ENCODE measurements at regions not wholly inside any gene's neighbourhood (a gene's known extent, or its start where the extent isn't known, plus 50 kb on each side); places are given as distances from the start of the nearest gene placed in this dataset.

DNA sequence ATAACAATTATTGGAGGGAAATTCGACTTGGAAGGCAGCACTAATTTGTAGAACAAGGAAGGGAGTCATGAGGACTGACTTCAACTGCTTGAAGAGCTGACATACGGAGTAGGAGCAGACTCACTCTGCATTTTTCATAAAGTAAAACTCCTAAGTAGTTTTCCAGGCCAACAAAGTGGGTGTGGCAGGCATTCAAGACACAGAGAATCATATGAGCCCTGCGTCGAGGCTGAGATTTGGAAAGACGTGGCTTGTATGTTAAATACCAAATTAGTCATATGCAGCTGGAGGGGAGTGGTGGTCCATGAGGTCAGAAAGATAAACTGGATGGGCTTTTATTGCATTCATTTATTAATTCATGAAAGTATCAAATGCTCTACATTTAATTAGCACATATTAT lies 255.7 kb upstream of the JUN start:
- Histone ChIP-seq H3K14ac (ENCODE audit: low read length) (no peak overlapping the region), H3K79me2 (ENCODE audit: control insufficient read depth, insufficient read depth, low read length, poor library complexity) (no peaks in the 10 kb centered on the region), H3K4ac (ENCODE audit: low read depth, low read length) (no peak overlapping the region), H3K23ac (ENCODE audit: low read length) (no peak overlapping the region), H3K27me3 (ENCODE audit: insufficient read depth, low read length) (no peaks in the 10 kb centered on the region), H3K79me1 (ENCODE audit: low read length) (peaks cover 2% of the 10 kb centered on the region), H2BK120ac (ENCODE audit: insufficient read depth, low read length, poor library complexity) (no peak overlapping the region), H4K8ac (ENCODE audit: low read depth, low read length) (no peak overlapping the region), H3K9me3 (ENCODE audit: insufficient read depth, low read depth, low read length) (no peaks in the 10 kb centered on the region), H2AK5ac (ENCODE audit: low read length) (no peak overlapping the region), H3K36me3 (ENCODE audit: control insufficient read depth in 1 of 2, insufficient read depth in 2 of 2, low read length in 2 of 2) (no peaks in the 10 kb centered on the region), H2BK5ac (ENCODE audit: low read depth, low read length, poor library complexity) (no peak overlapping the region), H3K18ac (ENCODE audit: low read length) (no peak overlapping the region), H4K12ac (ENCODE audit: low read depth, low read length) (no peak overlapping the region), H4K91ac (ENCODE audit: low read depth, low read length) (no peak overlapping the region), H3K4me3 (ENCODE audit: low read depth, low read length) (no peak overlapping the region), H3K9ac (ENCODE audit: low read length) (no peak overlapping the region), H2BK12ac (ENCODE audit: low read length) (no peak overlapping the region), H3K27ac (ENCODE audit: low read depth, low read length) (no peak overlapping the region), H3K4me2 (ENCODE audit: low read length) (no peak overlapping the region), H3K4me1 (ENCODE audit: control insufficient read depth in 1 of 2, insufficient read depth in 2 of 2, low read length in 2 of 2) (peaks cover 6 to 13% of the 10 kb centered on the region in 2 experiments), H2AFZ (ENCODE audit: insufficient read depth, low read length, poor library complexity) (no peak overlapping the region)
- DNase-seq = no peak
- WGBS (ENCODE audit: extremely low coverage, insufficient coverage, insufficient read length) = no CpG with 5 or more reads among the region's 5 CpGs

DNA sequence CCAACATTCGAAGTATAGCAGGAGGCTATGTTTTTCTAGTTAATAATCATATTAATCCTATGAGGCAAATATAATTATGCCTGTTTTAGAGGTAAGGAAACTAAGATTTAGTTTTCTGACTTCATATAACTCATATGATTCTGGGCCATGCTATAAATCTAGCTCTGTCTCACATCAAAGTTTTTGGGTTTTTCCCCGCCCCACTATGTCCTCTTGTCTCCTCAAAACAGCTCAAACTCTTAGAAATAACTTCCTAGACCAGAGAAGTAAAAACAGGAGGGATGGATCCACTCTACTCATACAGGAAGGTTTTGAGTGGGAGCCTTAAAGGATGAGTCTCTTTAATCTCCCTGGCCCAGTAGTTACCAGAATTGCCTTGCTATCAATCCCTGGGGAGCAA lies 256.4 kb upstream of the FGGY start:
- no peak overlapping the region for H4K8ac ChIP-seq (ENCODE audit: low read depth, low read length)
- H2BK120ac ChIP-seq (ENCODE audit: insufficient read depth, low read length, poor library complexity) = no peak overlapping the region
- H3K23ac ChIP-seq (ENCODE audit: low read length) = no peak overlapping the region
- H3K9me3 ChIP-seq (ENCODE audit: insufficient read depth, low read depth, low read length) = no peaks in the 10 kb centered on the region
- no peaks in the 10 kb centered on the region for H3K36me3 ChIP-seq (ENCODE audit: control insufficient read depth in 1 of 2, insufficient read depth in 2 of 2, low read length in 2 of 2)
- H2BK5ac ChIP-seq (ENCODE audit: low read depth, low read length, poor library complexity) = no peak overlapping the region
- no peaks in the 10 kb centered on the region for H3K27me3 ChIP-seq (ENCODE audit: insufficient read depth, low read length)
- H4K12ac ChIP-seq (ENCODE audit: low read depth, low read length) = no peak overlapping the region
- H3K4me2 ChIP-seq (ENCODE audit: low read length) = no peak overlapping the region
- H3K79me2 ChIP-seq (ENCODE audit: control insufficient read depth, insufficient read depth, low read length, poor library complexity) = no peaks in the 10 kb centered on the region
- H3K4me1 ChIP-seq (ENCODE audit: control insufficient read depth in 1 of 2, insufficient read depth in 2 of 2, low read length in 2 of 2) = peaks cover 6 to 13% of the 10 kb centered on the region in 2 experiments
- no peak overlapping the region for H3K27ac ChIP-seq (ENCODE audit: low read depth, low read length)
- no peak overlapping the region for H2BK12ac ChIP-seq (ENCODE audit: low read length)
- no peak overlapping the region for H3K18ac ChIP-seq (ENCODE audit: low read length)
- DNase-seq = no peak
- no peak overlapping the region for H3K4ac ChIP-seq (ENCODE audit: low read depth, low read length)
- H2AFZ ChIP-seq (ENCODE audit: insufficient read depth, low read length, poor library complexity) = no peak overlapping the region
- H3K79me1 ChIP-seq (ENCODE audit: low read length) = peaks cover 5% of the 10 kb centered on the region
- H3K14ac ChIP-seq (ENCODE audit: low read length) = no peak overlapping the region
- no peak overlapping the region for H3K4me3 ChIP-seq (ENCODE audit: low read depth, low read length)
- no peak overlapping the region for H4K91ac ChIP-seq (ENCODE audit: low read depth, low read length)
- no CpG with 5 or more reads among the region's 2 CpGs for WGBS (ENCODE audit: extremely low coverage, insufficient coverage, insufficient read length)
- H2AK5ac ChIP-seq (ENCODE audit: low read length) = no peak overlapping the region
- no peak overlapping the region for H3K9ac ChIP-seq (ENCODE audit: low read length)

DNA sequence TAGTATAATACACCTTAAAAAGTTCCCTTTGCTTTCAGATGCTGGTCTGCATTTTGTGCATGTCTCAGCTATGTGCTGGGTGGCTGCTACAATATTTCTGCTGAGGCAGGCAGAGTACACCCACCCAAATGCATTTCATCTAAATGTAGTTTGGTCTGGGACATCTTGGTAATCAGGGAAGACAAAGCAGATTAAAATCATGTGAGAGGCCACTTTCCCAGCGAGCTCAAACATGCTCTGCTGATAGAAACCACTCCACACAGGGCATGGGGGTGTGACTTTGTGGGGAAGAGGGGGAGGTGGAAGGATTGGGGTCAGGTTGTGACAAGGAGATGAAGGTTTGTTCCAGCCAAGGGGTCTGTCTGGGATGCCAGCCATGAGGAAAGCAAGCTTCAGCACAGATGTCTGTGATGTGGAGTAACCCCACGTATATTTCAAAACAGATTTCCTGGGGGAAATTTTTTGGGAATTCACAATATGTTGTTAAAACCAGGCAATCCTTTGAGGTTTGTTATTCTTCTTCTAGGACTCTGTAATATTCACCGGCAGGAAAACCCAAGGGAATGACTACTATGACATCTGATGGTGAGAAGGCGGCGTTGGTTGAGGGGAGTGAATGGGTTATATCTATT lies 255.1 kb upstream of the FGGY start:
- Histone ChIP-seq H3K23ac (ENCODE audit: low read length) (no peak overlapping the region), H2BK12ac (ENCODE audit: low read length) (peak overlapping the region; percentile 42), H3K4me2 (ENCODE audit: low read length) (no peak overlapping the region), H3K4me1 (ENCODE audit: control insufficient read depth in 1 of 2, insufficient read depth in 2 of 2, low read length in 2 of 2) (peaks cover 10 to 17% of the 10 kb centered on the region in 2 experiments), H2BK120ac (ENCODE audit: insufficient read depth, low read length, poor library complexity) (peak overlapping the region; percentile 52), H3K18ac (ENCODE audit: low read length) (no peak overlapping the region), H2BK5ac (ENCODE audit: low read depth, low read length, poor library complexity) (peak overlapping the region; percentile 52), H4K91ac (ENCODE audit: low read depth, low read length) (peak overlapping the region; percentile 72), H2AFZ (ENCODE audit: insufficient read depth, low read length, poor library complexity) (no peak overlapping the region), H3K4me3 (ENCODE audit: low read depth, low read length) (no peak overlapping the region), H3K27ac (ENCODE audit: low read depth, low read length) (no peak overlapping the region), H3K27me3 (ENCODE audit: insufficient read depth, low read length) (no peaks in the 10 kb centered on the region), H3K79me2 (ENCODE audit: control insufficient read depth, insufficient read depth, low read length, poor library complexity) (no peaks in the 10 kb centered on the region), H3K9me3 (ENCODE audit: insufficient read depth, low read depth, low read length) (no peaks in the 10 kb centered on the region), H3K14ac (ENCODE audit: low read length) (no peak overlapping the region), H3K4ac (ENCODE audit: low read depth, low read length) (no peak overlapping the region), H3K36me3 (ENCODE audit: control insufficient read depth in 1 of 2, insufficient read depth in 2 of 2, low read length in 2 of 2) (no peaks in the 10 kb centered on the region), H2AK5ac (ENCODE audit: low read length) (no peak overlapping the region), H4K8ac (ENCODE audit: low read depth, low read length) (no peak overlapping the region), H4K12ac (ENCODE audit: low read depth, low read length) (no peak overlapping the region), H3K79me1 (ENCODE audit: low read length) (peaks cover 8% of the 10 kb centered on the region), H3K9ac (ENCODE audit: low read length) (no peak overlapping the region)
- peak in 1 of 2 donors; percentile 31 for DNase-seq
- no CpG with 5 or more reads among the region's 5 CpGs for WGBS (ENCODE audit: extremely low coverage, insufficient coverage, insufficient read length)

DNA sequence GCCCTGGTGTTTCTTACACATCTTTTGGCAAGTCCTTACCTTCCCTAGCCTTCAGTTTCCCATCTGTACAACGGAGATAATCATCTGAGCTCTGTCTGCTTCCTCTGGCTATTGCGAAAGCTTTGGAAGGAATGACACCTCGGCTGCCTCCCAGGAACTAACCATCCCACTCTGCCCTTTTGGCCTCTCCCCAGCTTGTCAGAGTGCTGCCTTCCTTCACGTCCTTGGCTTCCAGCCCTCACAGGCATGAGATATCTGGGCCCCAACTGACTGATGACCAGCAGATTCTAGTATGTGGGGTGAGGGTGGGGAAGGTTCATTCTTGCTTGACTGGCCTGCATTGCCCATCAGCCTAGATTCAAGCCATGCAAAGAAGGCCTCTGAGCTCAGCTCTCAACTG lies 253.1 kb upstream of the FGGY start:
- H4K91ac ChIP-seq (ENCODE audit: low read depth, low read length) = peak overlapping the region; percentile 21
- H3K4ac ChIP-seq (ENCODE audit: low read depth, low read length) = no peak overlapping the region
- DNase-seq = peak; percentile 62 to 85
- H3K4me1 ChIP-seq (ENCODE audit: control insufficient read depth in 1 of 2, insufficient read depth in 2 of 2, low read length in 2 of 2) = peaks cover 10 to 19% of the 10 kb centered on the region in 2 experiments
- peak overlapping the region; percentile 31 for H3K27ac ChIP-seq (ENCODE audit: low read depth, low read length)
- H2AFZ ChIP-seq (ENCODE audit: insufficient read depth, low read length, poor library complexity) = no peak overlapping the region
- no peaks in the 10 kb centered on the region for H3K36me3 ChIP-seq (ENCODE audit: control insufficient read depth in 1 of 2, insufficient read depth in 2 of 2, low read length in 2 of 2)
- H3K9me3 ChIP-seq (ENCODE audit: insufficient read depth, low read depth, low read length) = no peaks in the 10 kb centered on the region
- no peak overlapping the region for H4K8ac ChIP-seq (ENCODE audit: low read depth, low read length)
- no peak overlapping the region for H3K4me2 ChIP-seq (ENCODE audit: low read length)
- H3K4me3 ChIP-seq (ENCODE audit: low read depth, low read length) = no peak overlapping the region
- no peak overlapping the region for H2BK5ac ChIP-seq (ENCODE audit: low read depth, low read length, poor library complexity)
- H3K23ac ChIP-seq (ENCODE audit: low read length) = no peak overlapping the region
- no peaks in the 10 kb centered on the region for H3K27me3 ChIP-seq (ENCODE audit: insufficient read depth, low read length)
- no peak overlapping the region for H3K9ac ChIP-seq (ENCODE audit: low read length)
- no peak overlapping the region for H4K12ac ChIP-seq (ENCODE audit: low read depth, low read length)
- no peak overlapping the region for H2BK120ac ChIP-seq (ENCODE audit: insufficient read depth, low read length, poor library complexity)
- no CpG with 5 or more reads among the region's 4 CpGs for WGBS (ENCODE audit: extremely low coverage, insufficient coverage, insufficient read length)
- H3K79me1 ChIP-seq (ENCODE audit: low read length) = peaks cover 8% of the 10 kb centered on the region
- H3K14ac ChIP-seq (ENCODE audit: low read length) = no peak overlapping the region
- H3K79me2 ChIP-seq (ENCODE audit: control insufficient read depth, insufficient read depth, low read length, poor library complexity) = no peaks in the 10 kb centered on the region
- no peak overlapping the region for H3K18ac ChIP-seq (ENCODE audit: low read length)
- H2BK12ac ChIP-seq (ENCODE audit: low read length) = no peak overlapping the region
- no peak overlapping the region for H2AK5ac ChIP-seq (ENCODE audit: low read length)

Data from trophoblast cell (in vitro differentiated cells and primary cell).